Common myeloid progenitor, CD34-positive (primary cell): ENCODE measurements at regions not wholly inside any gene's neighbourhood (a gene's known extent, or its start where the extent isn't known, plus 50 kb on each side); places are given as distances from the start of the nearest gene placed in this dataset.

ENCODE experiments used
- CTCF ChIA-PET: fragments of 350-600 bp; sonication (Branson Sonifier 250); formaldehyde crosslinking; loops from one replicate; lab custom pipeline; 2021; ENCODE audit warnings: antibody characterized with exemption; lab: Charles Lee
- POLR2A ChIA-PET: fragments of 350-600 bp; sonication (Branson Sonifier 250); formaldehyde crosslinking; loops from one replicate; lab custom pipeline; 2021; ENCODE audit warnings: antibody characterized with exemption; lab: Charles Lee
- DNase-seq, 3 donors: peaks; one replicate each; pipeline versions ENCODE4 v3.0.0 to v3.0.0-alpha.2; 2013
- H3K27ac ChIP-seq, 2 experiments: 1 replicate in 1 of 2; 2 replicates in 1 of 2; pipeline ENCODE4 v1.7.0; 2013; ENCODE audit warnings: inconsistent platforms in 2 of 2, low read length in 2 of 2, mild to moderate bottlenecking in 2 of 2, low read depth in 1 of 2, moderate library complexity in 1 of 2; ENCODE audit not compliant: severe bottlenecking in 2 of 2, insufficient read depth in 1 of 2, poor library complexity in 1 of 2
- H3K27me3 ChIP-seq, 5 experiments: replicated peaks in 2 of 5; 1 replicate in 3 of 5; 2 replicates in 2 of 5; pipeline versions ENCODE4 v1.6.1 to v1.7.0; 2013; ENCODE audit warnings: low read length in 4 of 5, mild to moderate bottlenecking in 2 of 5, moderate library complexity in 2 of 5, inconsistent platforms in 1 of 5; ENCODE audit not compliant: insufficient read depth in 5 of 5, control insufficient read depth in 4 of 5
- H3K36me3 ChIP-seq, 4 experiments: 1 replicate in 2 of 4; 2 replicates in 2 of 4; pipeline versions ENCODE4 v1.6.1 to v1.7.0; 2013; ENCODE audit warnings: low read length in 3 of 4, control low read depth in 1 of 4, mild to moderate bottlenecking in 1 of 4; ENCODE audit not compliant: control insufficient read depth in 4 of 4, insufficient read depth in 4 of 4
- H3K4me1 ChIP-seq, 4 experiments: 1 replicate in 3 of 4; 2 replicates in 1 of 4; pipeline versions ENCODE4 v1.6.1 to v1.7.1; 2013; ENCODE audit warnings: low read length in 3 of 4, mild to moderate bottlenecking in 3 of 4, control low read depth in 1 of 4, inconsistent platforms in 1 of 4, moderate library complexity in 1 of 4; ENCODE audit not compliant: control insufficient read depth in 4 of 4, insufficient read depth in 4 of 4; ENCODE audit errors: control extremely low read depth in 1 of 4
- H3K4me3 ChIP-seq, 7 experiments: 1 replicate in 4 of 7; 2 replicates in 3 of 7; pipeline versions ENCODE4 v1.5.1 to v1.7.0; 2013; ENCODE audit warnings: mild to moderate bottlenecking in 7 of 7, low read length in 6 of 7, moderate library complexity in 6 of 7, inconsistent platforms in 2 of 7, low read depth in 2 of 7, control low read depth in 1 of 7; ENCODE audit not compliant: insufficient read depth in 4 of 7, control insufficient read depth in 1 of 7; ENCODE audit errors: extremely low read depth in 1 of 7
- H3K9me3 ChIP-seq, 5 experiments: 1 replicate in 4 of 5; 2 replicates in 1 of 5; pipeline versions ENCODE4 v1.6.1 to v1.7.1; 2013; ENCODE audit warnings: low read length in 4 of 5, mild to moderate bottlenecking in 2 of 5, inconsistent platforms in 1 of 5, low read depth in 1 of 5, moderate library complexity in 1 of 5; ENCODE audit not compliant: control insufficient read depth in 4 of 5, insufficient read depth in 2 of 5; ENCODE audit errors: control extremely low read depth in 1 of 5
- WGBS: methylation state at CpG from one replicate; pipeline ENCODE4 v1.1.5; 2013; ENCODE audit not compliant: insufficient coverage; 5-methylcytosine and 5-hydroxymethylcytosine counted together

GRCh38 chr2:88857951-88858411, 166.5 kb downstream of the RPIA start:
- ChIA-PET POLR2A (interaction anchor here (0.6 to 0.7 kb wide), 3 partner anchors 23 to 43 kb away, joined by 4 to 5 read pairs (median 4); no protein-coding TSS in a partner anchor), CTCF (interaction anchor here (0.6 to 6.6 kb wide), 10 partner anchors 9 to 118 kb away, joined by 3 to 41 read pairs (median 4); no protein-coding TSS in a partner anchor)
- Histone ChIP-seq H3K36me3 (no peaks in the 10 kb centered on the region), H3K4me3 (no peak overlapping the region), H3K27me3 (no peaks in the 10 kb centered on the region), H3K27ac (peak overlapping the region in 1 of 2 experiments; percentile 65), H3K4me1 (peaks cover 2 to 27% (median 14%) of the 10 kb centered on the region in 4 experiments), H3K9me3 (no peaks in the 10 kb centered on the region)
- DNase-seq: peak; percentile 44 to 90 (median 89)
- WGBS: 90% methylated on average over 7 of the region's 7 CpGs

- Histone ChIP-seq H3K4me3 (no peak overlapping the region), H3K9me3 (no peaks in the 10 kb centered on the region), H3K27me3 (no peaks in the 10 kb centered on the region), H3K4me1 (peaks cover 6 to 29% (median 14%) of the 10 kb centered on the region in 4 experiments), H3K36me3 (no peaks in the 10 kb centered on the region), H3K27ac (peak overlapping the region in 1 of 2 experiments; percentile 65)
- ChIA-PET POLR2A (no interaction called here), CTCF (interaction anchor here (1.4 to 6.6 kb wide), 8 partner anchors 11 to 28 kb away, joined by 3 to 41 read pairs (median 6); no protein-coding TSS in a partner anchor)
- WGBS: 97% methylated on average over 8 of the region's 16 CpGs
- DNase-seq: no peak
Observed at GRCh38 chr2:88859461-88859860, 168.0 kb downstream of the RPIA start.

- Histone ChIP-seq H3K27me3 (no peaks in the 10 kb centered on the region), H3K4me3 (peak overlapping the region in 1 of 7 experiments; percentile 20), H3K4me1 (peaks cover 17 to 37% (median 24%) of the 10 kb centered on the region in 4 experiments), H3K27ac (no peak overlapping the region), H3K9me3 (no peaks in the 10 kb centered on the region), H3K36me3 (no peaks in the 10 kb centered on the region)
- no peak for DNase-seq
- ChIA-PET POLR2A (no interaction called here), CTCF (interaction anchor here (1.1 to 6.6 kb wide), 8 partner anchors 9 to 29 kb away, joined by 3 to 41 read pairs (median 8); no protein-coding TSS in a partner anchor)
- WGBS: 96% methylated on average over 7 of the region's 11 CpGs
Observed at GRCh38 chr2:88860421-88861075, 169.1 kb downstream of the RPIA start.

- Histone ChIP-seq H3K4me3 (peak overlapping the region in 6 of 7 experiments; percentile 35 to 72 (median 56)), H3K27ac (peak overlapping the region in 1 of 2 experiments; percentile 9), H3K27me3 (no peaks in the 10 kb centered on the region), H3K36me3 (no peaks in the 10 kb centered on the region), H3K9me3 (no peaks in the 10 kb centered on the region), H3K4me1 (peaks cover 32 to 48% (median 35%) of the 10 kb centered on the region in 4 experiments)
- WGBS: 10% methylated on average over 6 of the region's 6 CpGs
- ChIA-PET CTCF (interaction anchor here (0.8 to 1.3 kb wide), 5 partner anchors 15 to 115 kb away, joined by 3 to 4 read pairs (median 4); no protein-coding TSS in a partner anchor), POLR2A (no interaction called here)
- DNase-seq: peak; percentile 37 to 81 (median 70)
Observed at GRCh38 chr2:88865801-88866371, 174.4 kb downstream of the RPIA start.

GRCh38 chr2:88866756-88867155, 175.3 kb downstream of the RPIA start:
- Histone ChIP-seq H3K36me3 (no peaks in the 10 kb centered on the region), H3K4me3 (peak overlapping the region in 6 of 7 experiments; percentile 35 to 72 (median 56)), H3K4me1 (peaks cover 35 to 56% (median 41%) of the 10 kb centered on the region in 4 experiments), H3K27ac (no peak overlapping the region), H3K9me3 (no peaks in the 10 kb centered on the region), H3K27me3 (no peaks in the 10 kb centered on the region)
- POLR2A ChIA-PET: no interaction called here
- peak; percentile 67 to 92 (median 84) for DNase-seq
- CTCF ChIA-PET: interaction anchor here (1.2 to 1.4 kb wide), 3 partner anchors 12 to 34 kb away, joined by 3 to 5 read pairs (median 4); no protein-coding TSS in a partner anchor
- WGBS: 0% methylated on average over 11 of the region's 11 CpGs

- Histone ChIP-seq H3K27ac (no peak overlapping the region), H3K4me3 (no peak overlapping the region), H3K9me3 (no peaks in the 10 kb centered on the region), H3K4me1 (peaks cover 35 to 61% (median 42%) of the 10 kb centered on the region in 4 experiments), H3K27me3 (no peaks in the 10 kb centered on the region), H3K36me3 (no peaks in the 10 kb centered on the region)
- ChIA-PET POLR2A (interaction anchor here (0.7 kb wide), 1 partner anchor 197 kb away, joined by 3 read pairs; no protein-coding TSS in a partner anchor), CTCF (interaction anchor here (1.0 to 1.4 kb wide), 3 partner anchors 10 to 50 kb away, joined by 3 to 5 read pairs (median 3); no protein-coding TSS in a partner anchor)
- WGBS: 100% methylated on average over 1 of the region's 1 CpG
- DNase-seq: no peak
Observed at GRCh38 chr2:88868861-88869260, 177.4 kb downstream of the RPIA start.
